Prostate gland (tissue), 2 donors: ENCODE measurements at regions not wholly inside any gene's neighbourhood (a gene's known extent, or its start where the extent isn't known, plus 50 kb on each side); places are given as distances from the start of the nearest gene placed in this dataset.

Source experiments
- DNase-seq: peaks from one replicate; pipeline ENCODE4 v3.0.0-alpha.2; 2019; ENCODE audit warnings: low spot score
- H3K27ac ChIP-seq, 2 donors: fragments of 200-600 bp; sonication (generic); 2 replicates each; pipeline ENCODE4 v1.5.1; 2017 to 2019
- H3K27me3 ChIP-seq: fragments of 200-600 bp; sonication (generic); replicated peaks from 2 replicates; pipeline ENCODE4 v1.5.1; 2019; ENCODE audit not compliant: insufficient read depth
- H3K36me3 ChIP-seq, 2 donors: fragments of 200-600 bp; sonication (generic); 1 replicate in 1 of 2; 2 replicates in 1 of 2; pipeline versions ENCODE4 v1.5.1 to v1.8.1; 2017 to 2019
- H3K4me1 ChIP-seq: fragments of 200-600 bp; sonication (generic); replicated peaks from 2 replicates; pipeline ENCODE4 v1.5.1; 2019
- H3K4me3 ChIP-seq, 2 donors: fragments of 200-600 bp; sonication (generic); 2 replicates each; pipeline ENCODE4 v1.5.1; 2017 to 2019
- H3K9me3 ChIP-seq: fragments of 200-600 bp; sonication (generic); 2 replicates; pipeline ENCODE4 v1.5.1; 2017
- CTCF ChIP-seq, 4 experiments: fragments of 200-600 bp in 2 of 4; fragments of 450-650 bp in 2 of 4; sonication (generic) in 2 of 4; IDR thresholded peaks; 1 replicate in 3 of 4; 2 replicates in 1 of 4; pipeline ENCODE4 v1.5.1; 2016 to 2019; ENCODE audit warnings: antibody characterized with exemption in 4 of 4, mild to moderate bottlenecking in 2 of 4, moderate library complexity in 2 of 4
- POLR2A ChIP-seq: fragments of 450-650 bp; IDR thresholded peaks from one replicate; pipeline ENCODE4 v1.6.1; 2016; ENCODE audit warnings: antibody characterized with exemption, mild to moderate bottlenecking
- POLR2AphosphoS5 ChIP-seq: sonication (generic); formaldehyde crosslinking; IDR thresholded peaks from one replicate; pipeline ENCODE4 v1.6.1; 2017; ENCODE audit warnings: antibody characterized with exemption
- whole genome bisulfite sequencing: methylation state at CpG from one replicate; pipeline ENCODE4 v1.1.5; 2018; 5-methylcytosine and 5-hydroxymethylcytosine counted together
- intact Hi-C: fragments of 100-400 bp; cut with DNase I; formaldehyde crosslinking; loops from one replicate; pipeline ENCODE4 v1.14.2; 2022

- 92% methylated on average over 1 of the region's 1 CpG for WGBS
- no peaks in the 10 kb centered on the region for H3K4me1 ChIP-seq
- H3K36me3 ChIP-seq = no peaks in the 10 kb centered on the region
- H3K4me3 ChIP-seq = no peak overlapping the region
- H3K27me3 ChIP-seq = no peaks in the 10 kb centered on the region
- no peak for TF ChIP-seq POLR2A
- no peak for TF ChIP-seq CTCF (IDR thresholded peaks at IDR 0.05)
- TF ChIP-seq POLR2AphosphoS5 = no peak
- DNase-seq = no peak
- H3K27ac ChIP-seq = no peak overlapping the region
- intact Hi-C loops = no loop called here
- H3K9me3 ChIP-seq = no peaks in the 10 kb centered on the region
Observed at GRCh38 chr4:175339100-175339707, 421.0 kb downstream of the ADAM29 start.

GRCh38 chr4:175341203-175341755 is 423.1 kb downstream of the ADAM29 start:
- no peaks in the 10 kb centered on the region for H3K36me3 ChIP-seq
- intact Hi-C loops = no loop called here

GRCh38 chr4:175346376-175346775 is 428.2 kb downstream of the ADAM29 start:
- TF ChIP-seq CTCF (IDR thresholded peaks at IDR 0.05) (no peak), POLR2A (no peak), POLR2AphosphoS5 (no peak)
- Histone ChIP-seq H3K27ac (no peak overlapping the region), H3K9me3 (no peaks in the 10 kb centered on the region), H3K27me3 (no peaks in the 10 kb centered on the region), H3K36me3 (no peaks in the 10 kb centered on the region), H3K4me3 (no peak overlapping the region), H3K4me1 (no peaks in the 10 kb centered on the region)
- intact Hi-C loops = no loop called here
- 97% methylated on average over 2 of the region's 2 CpGs for WGBS
- no peak for DNase-seq

More at GRCh38 chr4:175341203-175341755, 423.1 kb downstream of the ADAM29 start:
- Histone ChIP-seq H3K4me3 (no peak overlapping the region), H3K27me3 (no peaks in the 10 kb centered on the region), H3K9me3 (no peaks in the 10 kb centered on the region), H3K27ac (no peak overlapping the region), H3K4me1 (no peaks in the 10 kb centered on the region)
- DNase-seq = no peak
- WGBS = 79% methylated on average over 2 of the region's 2 CpGs
- TF ChIP-seq CTCF (IDR thresholded peaks at IDR 0.05) (no peak), POLR2AphosphoS5 (no peak), POLR2A (no peak)

GRCh38 chr4:175350246-175350645 is 432.1 kb downstream of the ADAM29 start:
- 70% methylated on average over 3 of the region's 3 CpGs for WGBS
- H3K4me3 ChIP-seq = no peak overlapping the region

More at GRCh38 chr4:175350246-175350645, 432.1 kb downstream of the ADAM29 start:
- no peaks in the 10 kb centered on the region for H3K36me3 ChIP-seq
- H3K27me3 ChIP-seq = no peaks in the 10 kb centered on the region
- H3K9me3 ChIP-seq = no peaks in the 10 kb centered on the region
- H3K27ac ChIP-seq = no peak overlapping the region
- TF ChIP-seq CTCF (IDR thresholded peaks at IDR 0.05) (no peak), POLR2A (no peak), POLR2AphosphoS5 (no peak)
- DNase-seq = no peak
- H3K4me1 ChIP-seq = no peaks in the 10 kb centered on the region
- intact Hi-C loops = no loop called here
